Brain microvascular endothelial cell (primary cell): ENCODE measurements at regions not wholly inside any gene's neighbourhood (a gene's known extent, or its start where the extent isn't known, plus 50 kb on each side); places are given as distances from the start of the nearest gene placed in this dataset.

Experiments
- DNase-seq: peaks from one replicate; pipeline ENCODE4 v3.0.0-alpha.2; 2020
- H3K27ac ChIP-seq: fragments of 250-450 bp; sonication (Bioruptor Pico); 2 replicates; pipeline ENCODE4 v1.5.1; 2020; ENCODE audit warnings: mild to moderate bottlenecking, moderate library complexity
- H3K27me3 ChIP-seq: fragments of 250-450 bp; sonication (Bioruptor Pico); replicated peaks from 2 replicates; pipeline ENCODE4 v1.5.1; 2020; ENCODE audit warnings: mild to moderate bottlenecking
- H3K36me3 ChIP-seq: fragments of 250-450 bp; sonication (Bioruptor Pico); replicated peaks from 2 replicates; pipeline ENCODE4 v1.5.1; 2020; ENCODE audit warnings: mild to moderate bottlenecking
- H3K4me3 ChIP-seq: 2 replicates; pipeline ENCODE4 v1.5.1; 2011; ENCODE audit warnings: low read depth, mild to moderate bottlenecking, control low read depth, low read length, moderate library complexity
- in situ Hi-C: cut with HindIII; loops from 2 replicates; pipeline ENCODE4 v1.10.0; 2017; ENCODE audit warnings: low sequenced_read_pairs, low pct_ligation_motif_present
- TF ChIP-seq, protein P1 (sequence below): IDR thresholded peaks from 2 replicates; pipeline ENCODE4 v1.5.1; 2011; ENCODE audit warnings: low read depth, mild to moderate bottlenecking, moderate library complexity, low read length, control low read depth, inconsistent platforms; ENCODE audit errors: missing control alignments

DNA sequence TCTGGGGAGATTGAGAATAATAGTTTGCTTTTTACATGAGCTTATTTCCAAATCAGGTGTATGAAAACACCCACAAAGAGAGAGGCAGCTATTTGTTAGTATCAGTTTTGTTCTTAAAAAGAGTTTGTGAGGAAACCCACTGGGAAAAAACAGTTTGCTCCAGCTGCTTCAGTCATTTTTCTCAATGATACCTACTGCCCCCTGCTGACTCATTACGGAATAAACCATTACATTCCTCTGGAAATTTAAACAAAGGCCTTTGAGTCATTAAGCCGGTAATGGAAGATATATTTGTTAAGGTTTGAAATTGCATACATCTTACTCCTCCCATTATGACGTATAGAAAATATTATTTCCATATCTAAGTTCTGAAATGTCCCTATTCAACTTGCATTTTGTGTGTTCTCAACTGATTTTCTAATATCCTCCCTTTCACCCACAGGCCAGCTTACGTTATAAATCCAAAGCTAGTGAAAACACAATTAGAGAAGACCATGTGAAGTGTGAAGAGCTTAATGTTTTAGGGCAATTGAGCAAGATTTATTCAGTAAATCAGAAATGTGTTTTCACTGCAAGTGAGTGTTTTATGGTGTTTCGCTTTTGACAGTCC, 761.6 kb downstream of the DSC3 start:
- TF ChIP-seq, protein P1, sequence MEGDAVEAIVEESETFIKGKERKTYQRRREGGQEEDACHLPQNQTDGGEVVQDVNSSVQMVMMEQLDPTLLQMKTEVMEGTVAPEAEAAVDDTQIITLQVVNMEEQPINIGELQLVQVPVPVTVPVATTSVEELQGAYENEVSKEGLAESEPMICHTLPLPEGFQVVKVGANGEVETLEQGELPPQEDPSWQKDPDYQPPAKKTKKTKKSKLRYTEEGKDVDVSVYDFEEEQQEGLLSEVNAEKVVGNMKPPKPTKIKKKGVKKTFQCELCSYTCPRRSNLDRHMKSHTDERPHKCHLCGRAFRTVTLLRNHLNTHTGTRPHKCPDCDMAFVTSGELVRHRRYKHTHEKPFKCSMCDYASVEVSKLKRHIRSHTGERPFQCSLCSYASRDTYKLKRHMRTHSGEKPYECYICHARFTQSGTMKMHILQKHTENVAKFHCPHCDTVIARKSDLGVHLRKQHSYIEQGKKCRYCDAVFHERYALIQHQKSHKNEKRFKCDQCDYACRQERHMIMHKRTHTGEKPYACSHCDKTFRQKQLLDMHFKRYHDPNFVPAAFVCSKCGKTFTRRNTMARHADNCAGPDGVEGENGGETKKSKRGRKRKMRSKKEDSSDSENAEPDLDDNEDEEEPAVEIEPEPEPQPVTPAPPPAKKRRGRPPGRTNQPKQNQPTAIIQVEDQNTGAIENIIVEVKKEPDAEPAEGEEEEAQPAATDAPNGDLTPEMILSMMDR, result peak; percentile 62
- peak; percentile 51 for DNase-seq
- Histone ChIP-seq H3K27ac (no peak overlapping the region), H3K27me3 (no peaks in the 10 kb centered on the region), H3K36me3 (no peaks in the 10 kb centered on the region), H3K4me3 (no peak overlapping the region)
- in situ Hi-C loops, result no loop called here

DNA sequence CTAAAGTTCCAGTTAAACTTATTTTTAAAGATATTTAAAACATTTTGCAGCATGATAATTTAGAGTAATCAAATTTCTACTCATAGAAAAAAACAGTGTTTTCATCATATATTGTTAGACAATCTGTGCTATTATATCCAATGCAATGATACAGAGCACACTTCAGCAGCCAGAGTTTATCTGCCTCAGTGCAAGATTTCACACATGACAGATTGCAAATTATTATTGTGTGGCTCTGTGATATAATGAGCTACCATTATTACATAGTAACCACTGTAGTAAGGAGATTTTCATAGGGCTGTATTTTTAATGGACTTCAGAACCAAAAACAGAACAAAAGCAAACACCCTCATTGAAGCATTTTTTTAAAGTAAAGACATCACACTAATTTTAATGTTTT, 762.4 kb downstream of the DSC3 start:
- TF ChIP-seq, protein P1, result no peak
- H3K27me3 ChIP-seq, result no peaks in the 10 kb centered on the region
- no peak for DNase-seq
- in situ Hi-C loops, result no loop called here
- H3K27ac ChIP-seq, result no peak overlapping the region
- H3K36me3 ChIP-seq, result no peaks in the 10 kb centered on the region
- H3K4me3 ChIP-seq, result no peak overlapping the region

DNA sequence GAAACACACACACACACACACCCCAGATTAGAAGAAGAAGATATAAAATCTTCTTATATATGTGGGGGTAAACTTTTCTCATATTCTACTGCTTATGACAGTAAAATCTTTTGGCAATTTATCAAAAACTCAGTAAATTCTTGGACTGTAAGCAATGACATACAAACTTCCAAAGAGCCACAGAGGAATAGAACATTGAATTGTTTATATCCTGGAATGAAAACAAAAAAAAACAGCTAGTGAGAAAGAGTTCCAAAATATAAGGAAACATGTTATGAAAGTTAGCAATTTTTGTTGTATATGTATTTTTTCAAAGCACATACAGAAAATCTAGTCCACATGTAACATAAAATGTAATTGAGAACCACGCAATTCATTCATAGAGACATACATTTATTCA, 764.9 kb downstream of the DSC3 start:
- TF ChIP-seq, protein P1, result no peak
- DNase-seq, result no peak
- H3K36me3 ChIP-seq, result no peaks in the 10 kb centered on the region
- in situ Hi-C loops, result no loop called here
- no peak overlapping the region for H3K27ac ChIP-seq
- H3K4me3 ChIP-seq, result no peak overlapping the region
- H3K27me3 ChIP-seq, result no peaks in the 10 kb centered on the region

DNA sequence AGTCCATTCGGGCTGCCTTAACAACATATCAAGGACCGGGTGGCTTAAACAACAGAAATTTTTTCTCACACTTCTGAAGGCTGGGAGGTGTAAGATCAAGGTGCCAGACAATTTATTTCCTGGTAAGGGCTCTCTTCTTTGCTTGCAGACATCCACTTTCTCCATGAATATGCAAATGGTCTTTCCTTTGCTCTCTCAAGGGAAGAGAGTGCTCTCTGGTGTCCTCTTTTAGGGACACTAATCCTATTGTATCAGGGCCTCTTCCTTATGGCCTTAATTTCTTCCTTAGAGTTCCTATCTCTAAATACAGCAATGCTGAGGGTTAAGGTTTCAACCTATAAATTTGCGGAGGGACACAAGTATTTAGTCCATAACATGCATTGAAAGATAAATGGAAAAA, 770.8 kb downstream of the DSC3 start:
- H3K27ac ChIP-seq, result no peak overlapping the region
- no peak overlapping the region for H3K4me3 ChIP-seq
- H3K36me3 ChIP-seq, result no peaks in the 10 kb centered on the region
- H3K27me3 ChIP-seq, result no peaks in the 10 kb centered on the region
- DNase-seq, result no peak
- TF ChIP-seq, protein P1, result no peak
- in situ Hi-C loops, result no loop called here

DNA sequence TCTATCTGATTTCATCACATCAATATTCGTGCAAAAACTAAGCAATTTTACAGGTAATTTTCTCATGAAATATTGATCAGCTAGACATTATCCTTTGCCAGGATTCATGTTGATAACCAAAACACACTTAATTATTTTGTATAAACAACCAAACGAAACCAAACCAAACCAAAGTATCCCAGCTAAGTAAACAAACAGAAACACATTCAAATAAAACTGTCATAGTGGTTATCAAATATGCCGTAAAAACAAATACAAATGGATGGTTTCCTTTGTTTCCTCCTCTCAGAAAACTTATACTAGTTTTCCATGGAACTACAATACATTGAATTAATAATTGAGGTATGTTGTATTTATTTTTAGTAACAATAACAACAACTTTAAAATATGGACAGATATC, 777.4 kb downstream of the DSC3 start:
- no peaks in the 10 kb centered on the region for H3K27me3 ChIP-seq
- TF ChIP-seq, protein P1, result no peak
- H3K36me3 ChIP-seq, result no peaks in the 10 kb centered on the region
- H3K4me3 ChIP-seq, result no peak overlapping the region
- no peak overlapping the region for H3K27ac ChIP-seq
- in situ Hi-C loops, result no loop called here
- DNase-seq, result no peak

DNA sequence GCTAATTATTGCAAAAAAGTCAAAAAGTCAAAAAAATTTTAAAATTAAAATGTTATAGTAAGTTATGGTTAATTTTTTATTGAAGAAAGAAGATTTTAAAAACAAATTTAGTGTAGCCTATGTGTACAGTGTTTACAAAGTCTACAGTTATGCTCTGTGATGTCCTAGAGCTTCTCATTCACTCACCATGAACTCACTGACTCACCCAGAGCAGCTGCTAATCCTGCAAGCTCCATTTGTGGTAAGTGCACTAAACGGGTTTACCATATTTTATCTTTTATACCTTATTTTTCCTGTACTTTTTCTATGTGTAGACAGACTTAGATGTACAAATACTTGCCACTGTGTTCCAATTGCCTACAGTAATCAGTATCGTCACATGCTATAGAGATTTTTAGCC, 788.2 kb downstream of the DSC3 start:
- H3K27me3 ChIP-seq, result no peaks in the 10 kb centered on the region
- in situ Hi-C loops, result no loop called here
- H3K4me3 ChIP-seq, result no peak overlapping the region
- DNase-seq, result no peak
- TF ChIP-seq, protein P1, result no peak
- H3K36me3 ChIP-seq, result no peaks in the 10 kb centered on the region
- H3K27ac ChIP-seq, result no peak overlapping the region
